ACC112 (cell line): ENCODE measurements at regions not wholly inside any gene's neighbourhood (a gene's known extent, or its start where the extent isn't known, plus 50 kb on each side); places are given as distances from the start of the nearest gene placed in this dataset.
"Not testable (repeated sequence)": the region's sequence is repeated elsewhere in the genome, so short reads cannot be mapped to it uniquely, and the experiment has no call there.

Source experiments
- H2AFZ ChIP-seq: fragments of 200-600 bp; sonication (generic); one replicate; pipeline ENCODE4 v1.6.0; 2017; ENCODE audit warnings: antibody characterized with exemption, low read length; ENCODE audit not compliant: unreplicated experiment
- H3K27ac ChIP-seq: fragments of 200-600 bp; sonication (generic); 2 replicates; pipeline ENCODE4 v1.5.1; 2014; ENCODE audit warnings: low read depth, mild to moderate bottlenecking, antibody characterized with exemption, low read length, moderate library complexity
- H3K27me3 ChIP-seq: fragments of 200-600 bp; sonication (generic); 2 replicates; pipeline ENCODE4 v1.6.1; 2014; ENCODE audit warnings: mild to moderate bottlenecking, antibody characterized with exemption, low read length, moderate library complexity, mixed read lengths; ENCODE audit not compliant: insufficient read depth
- H3K36me3 ChIP-seq: fragments of 200-600 bp; sonication (generic); 2 replicates; pipeline ENCODE4 v1.6.1; 2016; ENCODE audit warnings: mild to moderate bottlenecking, antibody characterized with exemption, low read length, moderate library complexity, mixed read lengths; ENCODE audit not compliant: insufficient read depth
- H3K4me1 ChIP-seq: fragments of 200-600 bp; sonication (generic); one replicate; pipeline ENCODE4 v1.6.1; 2016; ENCODE audit warnings: low read length, mixed read lengths; ENCODE audit not compliant: insufficient read depth, unreplicated experiment, control insufficient read depth
- H3K4me3 ChIP-seq: fragments of 200-600 bp; sonication (generic); 2 replicates; pipeline ENCODE4 v1.5.1; 2014; ENCODE audit warnings: mild to moderate bottlenecking, low read depth, low read length
- H3K79me2 ChIP-seq: fragments of 200-600 bp; sonication (generic); one replicate; pipeline ENCODE4 v1.6.0; 2016; ENCODE audit warnings: low read length; ENCODE audit not compliant: control insufficient read depth, unreplicated experiment, insufficient read depth

DNA sequence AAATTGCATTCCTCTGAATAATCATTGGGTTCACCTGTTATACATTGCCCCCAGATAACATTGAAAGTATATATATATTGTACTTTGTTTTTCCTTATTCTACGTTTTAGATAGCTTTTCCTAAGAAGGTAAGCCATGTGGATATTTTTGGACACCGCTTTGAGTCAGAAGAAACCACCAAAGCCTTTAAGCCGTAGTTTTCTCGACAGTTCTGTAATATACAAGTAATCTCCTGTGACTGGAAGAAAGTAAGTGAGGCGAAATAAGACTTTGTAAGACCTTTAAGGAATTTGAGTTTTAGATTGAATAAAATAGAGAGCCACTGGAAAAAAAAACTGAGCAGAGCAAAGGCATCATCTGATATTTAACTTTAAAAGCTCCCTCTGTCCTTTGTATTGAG lies 1092.0 kb downstream of the DIPK2A start:
- no peaks in the 10 kb centered on the region for H3K4me1 ChIP-seq
- no peak overlapping the region for H3K27ac ChIP-seq
- no peaks in the 10 kb centered on the region for H3K79me2 ChIP-seq
- H3K27me3 ChIP-seq: no peaks in the 10 kb centered on the region
- no peak overlapping the region for H3K4me3 ChIP-seq
- no peak overlapping the region for H2AFZ ChIP-seq
- H3K36me3 ChIP-seq: no peaks in the 10 kb centered on the region

DNA sequence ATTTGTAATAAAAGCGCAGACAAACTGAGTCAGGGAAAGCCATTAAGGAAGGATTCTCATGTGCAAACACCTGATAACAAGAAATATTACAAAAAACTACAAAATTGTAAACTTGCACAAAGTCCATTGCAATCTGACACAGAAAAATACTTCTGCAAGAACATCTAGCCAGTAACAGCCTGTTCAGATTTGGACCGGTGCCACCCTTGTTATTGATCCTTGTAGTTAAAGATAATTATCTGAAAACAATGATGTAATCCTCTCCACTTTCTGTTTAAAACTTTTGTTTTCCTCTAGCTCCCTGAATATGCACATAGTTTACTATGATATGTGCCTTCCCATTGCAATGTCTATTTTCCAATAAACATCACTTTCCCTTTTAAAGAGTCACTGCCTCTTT lies 1090.2 kb downstream of the PLOD2 start:
- Histone ChIP-seq H3K4me3 (no peak overlapping the region), H3K27me3 (no peaks in the 10 kb centered on the region), H3K27ac (no peak overlapping the region), H2AFZ (no peak overlapping the region), H3K4me1 (no peaks in the 10 kb centered on the region), H3K36me3 (no peaks in the 10 kb centered on the region), H3K79me2 (no peaks in the 10 kb centered on the region)

DNA sequence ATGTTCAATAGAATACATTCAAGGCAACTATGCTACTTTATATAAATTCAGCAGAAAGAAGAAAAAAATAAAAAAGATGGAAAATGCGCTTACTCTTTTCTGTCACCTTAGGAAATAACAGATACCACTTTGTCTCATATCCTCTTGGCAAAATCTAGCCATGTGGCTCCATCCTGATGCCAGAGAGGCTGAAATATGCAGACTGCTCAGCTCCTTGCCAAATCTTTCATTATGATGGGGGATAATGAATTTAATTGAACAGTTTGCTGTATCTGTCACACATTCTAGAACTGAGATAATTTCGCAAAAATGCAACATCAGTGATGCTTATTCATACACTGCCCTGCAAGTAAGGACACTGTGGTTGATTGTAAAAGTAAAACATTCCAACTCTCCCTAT lies 1081.5 kb downstream of the PLOD2 start:
- Histone ChIP-seq H3K79me2 (no peaks in the 10 kb centered on the region), H3K27me3 (no peaks in the 10 kb centered on the region), H3K4me3 (no peak overlapping the region), H3K27ac (no peak overlapping the region), H3K36me3 (no peaks in the 10 kb centered on the region), H3K4me1 (no peaks in the 10 kb centered on the region), H2AFZ (no peak overlapping the region)

DNA sequence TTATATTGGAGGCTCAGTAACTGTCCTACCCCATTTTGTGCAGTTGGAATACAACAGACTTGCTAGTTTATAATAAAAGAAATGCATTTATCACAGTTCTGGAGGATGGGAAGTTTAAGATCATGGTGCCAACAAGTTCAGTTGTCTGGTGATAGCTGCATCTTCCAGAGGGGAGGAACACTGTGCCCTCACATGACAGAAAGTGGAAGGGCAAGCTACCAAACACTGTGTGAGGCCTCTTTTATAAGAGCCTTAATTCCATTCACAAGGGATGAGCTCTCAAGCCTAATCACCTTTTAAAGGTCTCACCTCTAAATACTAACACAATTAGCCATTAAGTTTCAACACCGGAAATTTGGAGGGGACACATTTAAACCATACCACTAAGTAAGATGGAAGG lies 1073.9 kb downstream of the PLOD2 start:
- Histone ChIP-seq H3K4me3 (no peak overlapping the region), H3K36me3 (no peaks in the 10 kb centered on the region), H3K79me2 (no peaks in the 10 kb centered on the region), H3K27me3 (no peaks in the 10 kb centered on the region), H3K4me1 (no peaks in the 10 kb centered on the region), H2AFZ (no peak overlapping the region), H3K27ac (no peak overlapping the region)

DNA sequence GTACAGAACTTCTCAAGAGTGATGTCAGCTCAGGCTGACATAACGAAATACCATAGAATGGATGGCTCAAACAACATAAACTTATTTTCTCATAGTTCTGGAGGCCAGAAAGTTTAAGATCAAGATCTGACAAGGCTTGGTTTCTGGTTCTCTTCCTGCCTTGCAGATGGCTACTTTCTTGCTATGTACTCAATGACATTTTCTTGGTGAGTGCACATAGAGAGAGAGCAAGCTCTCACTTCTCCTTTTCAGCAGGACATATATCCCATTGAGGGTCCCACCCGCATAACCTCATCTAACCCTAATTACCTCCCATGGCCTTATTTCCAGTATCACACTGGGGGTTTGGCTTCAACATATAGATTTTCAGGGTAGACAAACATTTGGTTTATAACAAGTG lies 1072.1 kb downstream of the PLOD2 start:
- no peaks in the 10 kb centered on the region for H3K79me2 ChIP-seq
- no peaks in the 10 kb centered on the region for H3K27me3 ChIP-seq
- no peak overlapping the region for H3K27ac ChIP-seq
- H3K36me3 ChIP-seq: no peaks in the 10 kb centered on the region
- no peaks in the 10 kb centered on the region for H3K4me1 ChIP-seq
- H2AFZ ChIP-seq: no peak overlapping the region
- no peak overlapping the region for H3K4me3 ChIP-seq

DNA sequence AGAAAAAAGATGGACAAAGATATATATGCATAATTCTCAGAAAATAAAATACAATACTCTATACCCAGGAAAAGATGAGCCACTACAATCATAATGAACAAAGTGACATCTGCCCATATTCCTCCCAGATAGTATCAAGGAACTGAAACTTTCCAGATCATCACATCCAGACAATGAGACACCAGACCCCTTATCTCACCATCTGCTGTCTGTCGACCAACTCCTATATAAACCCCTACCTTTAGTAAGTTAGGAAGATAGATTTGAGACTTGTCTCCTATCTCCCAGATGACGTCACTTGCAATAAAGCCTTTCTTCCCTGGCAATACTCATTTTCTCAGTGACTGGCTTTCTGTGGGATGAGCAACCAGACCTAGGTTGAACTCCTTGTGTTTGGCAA lies 1071.6 kb downstream of the PLOD2 start:
- no peak overlapping the region for H3K4me3 ChIP-seq
- no peaks in the 10 kb centered on the region for H3K36me3 ChIP-seq
- no peaks in the 10 kb centered on the region for H3K4me1 ChIP-seq
- H3K79me2 ChIP-seq: no peaks in the 10 kb centered on the region
- H2AFZ ChIP-seq: no peak overlapping the region
- no peaks in the 10 kb centered on the region for H3K27me3 ChIP-seq
- no peak overlapping the region for H3K27ac ChIP-seq

DNA sequence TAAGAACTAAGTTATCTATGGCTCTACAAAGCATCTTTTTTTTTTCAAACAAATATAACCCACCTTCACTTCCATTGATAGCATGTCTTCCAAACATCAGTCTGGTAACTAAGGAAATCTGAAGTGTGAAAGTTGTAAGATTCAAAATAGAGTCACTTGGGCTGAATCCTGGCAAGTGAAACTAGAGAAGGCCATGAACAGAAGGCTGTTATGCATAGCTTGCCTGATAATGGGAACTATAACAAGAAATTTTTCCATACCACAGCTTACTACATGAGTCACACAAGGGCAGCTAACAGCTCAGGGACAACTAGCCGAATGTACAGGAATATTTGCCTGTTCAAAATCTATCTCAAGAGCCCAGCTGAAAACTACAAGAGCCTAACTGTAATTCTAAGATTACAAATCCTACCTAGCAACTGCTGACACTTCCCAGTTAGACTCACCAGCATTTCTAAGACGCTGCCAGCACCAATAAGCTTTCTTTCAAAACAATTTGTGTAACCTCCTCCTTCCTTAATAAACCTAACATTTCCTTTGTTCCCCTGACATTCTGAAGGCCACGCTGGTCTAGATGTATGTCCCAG lies 1066.5 kb downstream of the PLOD2 start:
- Histone ChIP-seq H3K4me3 (no peak overlapping the region), H3K36me3 (no peaks in the 10 kb centered on the region), H3K4me1 (no peaks in the 10 kb centered on the region), H3K27ac (no peak overlapping the region), H2AFZ (peak overlapping the region; percentile 15), H3K27me3 (no peaks in the 10 kb centered on the region), H3K79me2 (no peaks in the 10 kb centered on the region)

DNA sequence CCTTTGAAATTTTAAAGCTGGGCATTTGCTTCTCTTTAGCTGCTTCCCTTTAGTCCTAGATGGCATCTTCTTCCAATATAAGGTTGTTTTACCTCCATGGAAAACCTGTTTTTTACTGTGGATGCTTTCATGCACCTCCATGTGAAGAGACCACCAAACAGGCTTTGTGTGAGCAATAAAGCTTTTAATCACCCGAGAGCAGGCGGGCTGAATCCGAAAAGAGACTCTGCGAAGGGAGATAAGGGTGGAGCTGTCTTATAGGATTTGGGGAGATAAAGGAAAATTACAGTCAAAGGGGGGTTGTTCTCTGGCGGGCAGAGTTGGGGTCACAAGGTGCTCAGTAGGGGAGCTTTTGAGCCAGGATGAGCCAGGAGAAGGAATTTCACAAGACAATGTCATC lies 1049.8 kb downstream of the PLOD2 start:
- H3K36me3 ChIP-seq, H3K79me2 ChIP-seq, H3K4me3 ChIP-seq, H3K27ac ChIP-seq, H2AFZ ChIP-seq, H3K4me1 ChIP-seq, H3K27me3 ChIP-seq: not testable (repeated sequence)

DNA sequence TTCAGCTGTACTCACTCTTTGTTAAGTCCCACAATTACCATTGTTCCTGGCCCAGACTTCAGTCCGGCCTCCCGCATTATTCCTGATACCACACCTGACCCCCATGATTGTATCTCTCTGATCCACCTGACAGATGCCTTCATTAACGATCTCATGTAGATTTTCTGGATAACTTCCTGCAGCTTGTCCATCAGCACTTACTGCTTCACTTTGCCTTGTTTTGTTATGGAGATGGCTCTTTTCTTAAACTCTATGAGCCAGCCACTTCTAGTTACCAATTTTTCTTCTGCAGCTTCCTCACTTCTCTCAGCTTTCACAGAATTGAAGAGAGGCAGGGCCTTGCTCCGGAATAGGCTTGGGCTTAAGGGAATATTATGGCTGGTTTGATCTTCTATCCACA lies 1044.2 kb downstream of the PLOD2 start:
- H3K27ac ChIP-seq: no peak overlapping the region
- H3K27me3 ChIP-seq: no peaks in the 10 kb centered on the region
- no peaks in the 10 kb centered on the region for H3K4me1 ChIP-seq
- H3K4me3 ChIP-seq: no peak overlapping the region
- no peaks in the 10 kb centered on the region for H3K36me3 ChIP-seq
- no peaks in the 10 kb centered on the region for H3K79me2 ChIP-seq
- no peak overlapping the region for H2AFZ ChIP-seq

DNA sequence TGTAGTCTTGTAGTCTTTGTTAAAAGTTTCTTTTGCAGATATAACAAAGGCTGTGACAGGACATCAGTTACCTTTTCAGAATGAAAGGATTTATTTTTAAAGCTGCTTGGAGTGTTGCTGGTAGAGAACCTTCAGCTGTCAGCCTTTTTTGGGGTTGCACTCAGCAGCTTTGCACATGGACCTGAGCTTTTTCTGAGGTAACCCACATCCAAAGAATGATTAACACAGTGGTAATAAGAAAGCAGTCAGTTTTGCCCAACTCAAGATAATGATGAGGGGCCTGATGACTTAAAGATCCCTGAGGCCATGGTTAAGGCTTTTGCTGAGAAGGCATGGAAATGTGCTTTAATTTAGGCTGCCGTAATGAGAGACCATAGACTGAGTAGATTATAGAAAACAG lies 1042.7 kb downstream of the PLOD2 start:
- Histone ChIP-seq H2AFZ (no peak overlapping the region), H3K36me3 (no peaks in the 10 kb centered on the region)

DNA sequence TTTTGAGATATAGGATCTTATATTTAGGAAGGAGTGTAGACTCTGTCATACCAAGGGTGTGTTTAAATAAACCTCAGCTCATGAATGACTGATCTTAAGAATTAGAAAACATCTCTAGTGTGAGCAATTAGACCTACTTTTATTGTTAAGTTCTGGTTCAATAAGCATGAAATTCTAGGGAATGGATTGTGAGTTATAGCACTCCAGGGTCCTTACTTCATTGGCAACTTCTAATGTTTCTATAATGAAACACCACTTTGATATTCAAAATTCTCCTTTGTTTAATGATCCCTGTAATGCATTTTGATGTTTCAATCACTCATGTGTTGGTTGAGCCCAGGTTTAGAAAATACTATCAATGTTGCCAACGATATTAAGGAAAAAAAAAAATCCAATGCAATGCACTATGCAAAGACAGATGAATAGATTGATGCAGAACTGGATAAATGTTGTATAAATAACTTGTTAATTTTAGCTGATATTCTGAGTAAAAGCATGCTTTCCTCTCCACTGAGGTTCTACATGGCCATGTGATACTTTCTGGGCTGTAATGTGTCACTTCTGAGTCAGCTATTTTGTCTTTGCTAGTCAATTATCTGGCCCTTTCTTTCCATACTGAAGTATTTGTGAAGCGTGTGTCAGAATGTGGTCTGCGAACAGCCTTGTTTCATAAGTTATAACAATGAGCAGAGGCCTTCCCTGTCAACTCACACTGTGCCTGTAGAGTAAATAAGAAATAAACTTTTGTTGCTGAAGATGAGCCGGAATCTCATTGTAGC lies 1035.9 kb downstream of the PLOD2 start:
- H3K27me3 ChIP-seq: no peaks in the 10 kb centered on the region
- no peak overlapping the region for H3K4me3 ChIP-seq
- H3K27ac ChIP-seq: no peak overlapping the region
- H3K79me2 ChIP-seq: no peaks in the 10 kb centered on the region
- H2AFZ ChIP-seq: no peak overlapping the region
- no peaks in the 10 kb centered on the region for H3K36me3 ChIP-seq
- no peaks in the 10 kb centered on the region for H3K4me1 ChIP-seq

More for the DNA sequence above, 1042.7 kb downstream of the PLOD2 start:
- Histone ChIP-seq H3K27me3 (no peaks in the 10 kb centered on the region), H3K4me3 (no peak overlapping the region), H3K79me2 (no peaks in the 10 kb centered on the region), H3K27ac (no peak overlapping the region), H3K4me1 (no peaks in the 10 kb centered on the region)
